ENCODE measurements at regions not wholly inside any gene's neighbourhood (a gene's known extent, or its start where the extent isn't known, plus 50 kb on each side); places are given as distances from the start of the nearest gene placed in this dataset.

- H3K4me3 ChIP-seq (ENCODE audit: low read length): no peak overlapping the region
- no peak for DNase-seq (ENCODE audit: low read depth)
- TF ChIP-seq CTCF (IDR thresholded peaks at IDR 0.05; ENCODE audit: insufficient read depth, low read depth, low read length, missing control alignments): no peak
Observed at GRCh38 chr17:79356839-79357447, 253.9 kb downstream of the RBFOX3 start.

GRCh38 chr17:79355165-79355564, 255.7 kb downstream of the RBFOX3 start:
- H3K4me3 ChIP-seq (ENCODE audit: low read length): no peak overlapping the region
- DNase-seq (ENCODE audit: low read depth): no peak
- no peak for TF ChIP-seq CTCF (IDR thresholded peaks at IDR 0.05; ENCODE audit: insufficient read depth, low read depth, low read length, missing control alignments)

- no peak overlapping the region for H3K4me3 ChIP-seq (ENCODE audit: low read length)
- DNase-seq (ENCODE audit: low read depth): no peak
- TF ChIP-seq CTCF (IDR thresholded peaks at IDR 0.05; ENCODE audit: insufficient read depth, low read depth, low read length, missing control alignments): no peak
Observed at GRCh38 chr17:79354173-79354820, 256.6 kb downstream of the RBFOX3 start.

- no peak overlapping the region for H3K4me3 ChIP-seq (ENCODE audit: low read length)
- no peak for DNase-seq (ENCODE audit: low read depth)
- TF ChIP-seq CTCF (IDR thresholded peaks at IDR 0.05; ENCODE audit: insufficient read depth, low read depth, low read length, missing control alignments): no peak
Observed at GRCh38 chr17:79353548-79353947, 257.3 kb downstream of the RBFOX3 start.

GRCh38 chr17:79353016-79353415, 257.8 kb downstream of the RBFOX3 start:
- H3K4me3 ChIP-seq (ENCODE audit: low read length): no peak overlapping the region
- DNase-seq (ENCODE audit: low read depth): no peak
- no peak for TF ChIP-seq CTCF (IDR thresholded peaks at IDR 0.05; ENCODE audit: insufficient read depth, low read depth, low read length, missing control alignments)

- TF ChIP-seq CTCF (IDR thresholded peaks at IDR 0.05; ENCODE audit: insufficient read depth, low read depth, low read length, missing control alignments): no peak
- no peak overlapping the region for H3K4me3 ChIP-seq (ENCODE audit: low read length)
- no peak for DNase-seq (ENCODE audit: low read depth)
Observed at GRCh38 chr17:79350533-79350932, 260.3 kb downstream of the RBFOX3 start.
